GM21723 (cell line): ENCODE measurements at regions not wholly inside any gene's neighbourhood (a gene's known extent, or its start where the extent isn't known, plus 50 kb on each side); places are given as distances from the start of the nearest gene placed in this dataset.
"Not testable (repeated sequence)": the region's sequence is repeated elsewhere in the genome, so short reads cannot be mapped to it uniquely, and the experiment has no call there.

Experiments
- ATAC-seq: cut with Tn5 transposase; IDR thresholded peaks from one replicate; pipeline ENCODE4 v1.9.1; 2021; ENCODE audit warnings: mild to moderate bottlenecking, moderate library complexity; ENCODE audit not compliant: unreplicated experiment

- no peak for ATAC-seq
Observed at GRCh38 chr7:10401793-10402192, 571.9 kb upstream of the PHF14 start.

- peak; percentile 88 for ATAC-seq
Observed at GRCh38 chr7:10412422-10413019, 561.2 kb upstream of the PHF14 start.

- ATAC-seq = no peak
Observed at GRCh38 chr7:10418985-10419384, 554.7 kb upstream of the PHF14 start.

- ATAC-seq = no peak
Observed at GRCh38 chr7:10429031-10429430, 544.6 kb upstream of the PHF14 start.

GRCh38 chr7:10429511-10429910 lies 544.2 kb upstream of the PHF14 start:
- ATAC-seq = no peak

- ATAC-seq = no peak
Observed at GRCh38 chr7:10436302-10436701, 537.4 kb upstream of the PHF14 start.

- ATAC-seq = no peak
Observed at GRCh38 chr7:10439027-10439426, 534.6 kb upstream of the PHF14 start.

- ATAC-seq = no peak
Observed at GRCh38 chr7:10455936-10456335, 517.7 kb upstream of the PHF14 start.

- no peak for ATAC-seq
Observed at GRCh38 chr7:10460474-10460873, 513.2 kb upstream of the PHF14 start.

- no peak for ATAC-seq
Observed at GRCh38 chr7:10463701-10464100, 510.0 kb upstream of the PHF14 start.

GRCh38 chr7:10465536-10465935 lies 508.1 kb upstream of the PHF14 start:
- ATAC-seq = not testable (repeated sequence)

- ATAC-seq = no peak
Observed at GRCh38 chr7:10468908-10469307, 504.8 kb upstream of the PHF14 start.

- ATAC-seq = no peak
Observed at GRCh38 chr7:10469476-10469875, 504.2 kb upstream of the PHF14 start.

GRCh38 chr7:10471280-10472058 lies 502.2 kb upstream of the PHF14 start:
- no peak for ATAC-seq

- ATAC-seq = no peak
Observed at GRCh38 chr7:10472115-10472514, 501.6 kb upstream of the PHF14 start.

- no peak for ATAC-seq
Observed at GRCh38 chr7:10473569-10473968, 500.1 kb upstream of the PHF14 start.

GRCh38 chr7:10474048-10474447 lies 499.6 kb upstream of the PHF14 start:
- ATAC-seq = no peak

GRCh38 chr7:10475940-10476641 lies 497.6 kb upstream of the PHF14 start:
- ATAC-seq = no peak

- ATAC-seq = no peak
Observed at GRCh38 chr7:10476642-10477041, 497.0 kb upstream of the PHF14 start.

GRCh38 chr7:10483671-10484070 lies 490.0 kb upstream of the PHF14 start:
- ATAC-seq = no peak

- no peak for ATAC-seq
Observed at GRCh38 chr7:10484767-10485166, 488.9 kb upstream of the PHF14 start.
